ENCODE measurements at regions not wholly inside any gene's neighbourhood (a gene's known extent, or its start where the extent isn't known, plus 50 kb on each side); places are given as distances from the start of the nearest gene placed in this dataset.

DNA sequence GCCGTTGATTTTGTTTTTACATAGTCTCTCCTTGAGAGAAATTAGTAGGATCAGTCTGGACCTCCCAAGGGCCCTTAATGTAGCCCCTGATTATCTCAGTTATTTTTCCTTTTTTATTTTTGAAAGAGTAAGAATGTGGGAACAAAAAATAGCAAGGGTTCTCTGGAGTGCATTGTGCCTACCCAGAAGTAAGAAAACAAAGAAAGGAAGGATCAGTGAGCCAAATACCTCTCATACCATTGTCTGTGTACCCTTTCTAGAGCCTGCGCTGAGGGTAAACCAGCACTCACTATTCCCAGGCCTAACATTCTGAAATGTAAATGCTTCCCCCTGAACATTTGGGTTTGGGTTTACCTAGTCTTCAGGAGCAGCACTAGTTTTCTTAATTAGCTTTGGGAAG is 213.0 kb upstream of the TARS1 start:
- Mint-ChIP-seq H3K4me3 (ENCODE audit: unreplicated experiment) (no peak overlapping the region), H3K27me3 (ENCODE audit: low read depth, unreplicated experiment) (no peaks in the 10 kb centered on the region), H3K4me1 (ENCODE audit: low read depth, unreplicated experiment) (peaks cover 7% of the 10 kb centered on the region), H3K9me3 (ENCODE audit: unreplicated experiment) (peaks cover 2% of the 10 kb centered on the region), H3K27ac (ENCODE audit: unreplicated experiment) (no peak overlapping the region), H3K36me3 (ENCODE audit: low read depth, unreplicated experiment) (no peaks in the 10 kb centered on the region)
- Histone ChIP-seq H3K9me3 (ENCODE audit: insufficient read depth, low read depth, low read length) (no peaks in the 10 kb centered on the region), H3K4me3 (ENCODE audit: insufficient read depth, low read depth, low read length) (no peak overlapping the region), H3K79me2 (ENCODE audit: insufficient read depth, low read length) (no peaks in the 10 kb centered on the region), H4K20me1 (ENCODE audit: insufficient read depth, low read length) (no peaks in the 10 kb centered on the region), H3K27ac (ENCODE audit: low read depth, low read length) (no peak overlapping the region), H3K4me2 (ENCODE audit: low read length) (no peak overlapping the region), H3K4me1 (ENCODE audit: insufficient read depth, low read length) (no peaks in the 10 kb centered on the region), H3K27me3 (ENCODE audit: insufficient read depth, low read length) (no peaks in the 10 kb centered on the region), H2AFZ (ENCODE audit: low read depth, low read length) (no peak overlapping the region), H3K9ac (ENCODE audit: low read length) (no peak overlapping the region), H3K36me3 (ENCODE audit: insufficient read depth, low read length) (no peaks in the 10 kb centered on the region)
- TF ChIP-seq EZH2 (IDR thresholded peaks at IDR 0.05; ENCODE audit: insufficient read depth, low read length), result no peak
- TF ChIP-seq, protein P1, sequence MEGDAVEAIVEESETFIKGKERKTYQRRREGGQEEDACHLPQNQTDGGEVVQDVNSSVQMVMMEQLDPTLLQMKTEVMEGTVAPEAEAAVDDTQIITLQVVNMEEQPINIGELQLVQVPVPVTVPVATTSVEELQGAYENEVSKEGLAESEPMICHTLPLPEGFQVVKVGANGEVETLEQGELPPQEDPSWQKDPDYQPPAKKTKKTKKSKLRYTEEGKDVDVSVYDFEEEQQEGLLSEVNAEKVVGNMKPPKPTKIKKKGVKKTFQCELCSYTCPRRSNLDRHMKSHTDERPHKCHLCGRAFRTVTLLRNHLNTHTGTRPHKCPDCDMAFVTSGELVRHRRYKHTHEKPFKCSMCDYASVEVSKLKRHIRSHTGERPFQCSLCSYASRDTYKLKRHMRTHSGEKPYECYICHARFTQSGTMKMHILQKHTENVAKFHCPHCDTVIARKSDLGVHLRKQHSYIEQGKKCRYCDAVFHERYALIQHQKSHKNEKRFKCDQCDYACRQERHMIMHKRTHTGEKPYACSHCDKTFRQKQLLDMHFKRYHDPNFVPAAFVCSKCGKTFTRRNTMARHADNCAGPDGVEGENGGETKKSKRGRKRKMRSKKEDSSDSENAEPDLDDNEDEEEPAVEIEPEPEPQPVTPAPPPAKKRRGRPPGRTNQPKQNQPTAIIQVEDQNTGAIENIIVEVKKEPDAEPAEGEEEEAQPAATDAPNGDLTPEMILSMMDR (IDR thresholded peaks at IDR 0.05; ENCODE audit: insufficient read depth, low read depth, low read length), result no peak
- FAIRE-seq (no peak), DNase-seq (ENCODE audit: low read depth) (peak; percentile 7)

DNA sequence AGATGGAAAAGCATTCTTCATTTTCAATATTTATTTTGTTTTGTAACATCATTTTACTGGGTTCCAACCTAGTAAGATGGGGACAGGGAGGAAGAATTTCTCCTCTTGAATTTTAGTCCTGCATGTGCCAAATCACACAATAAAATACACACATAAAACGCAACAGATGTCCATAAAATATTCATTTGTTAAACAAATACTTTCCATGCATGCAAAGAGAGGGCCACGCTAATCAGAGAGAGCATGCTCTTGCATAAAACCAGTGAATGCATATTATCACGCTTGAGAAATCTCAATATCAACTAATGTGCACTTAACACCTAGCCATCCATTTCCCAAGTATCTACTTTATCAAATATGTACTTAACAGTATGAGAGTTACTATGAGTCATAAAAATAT is 212.6 kb upstream of the TARS1 start:
- Histone ChIP-seq H2AFZ (ENCODE audit: low read depth, low read length) (no peak overlapping the region), H3K4me3 (ENCODE audit: insufficient read depth, low read depth, low read length) (no peak overlapping the region), H3K79me2 (ENCODE audit: insufficient read depth, low read length) (no peaks in the 10 kb centered on the region), H3K4me2 (ENCODE audit: low read length) (no peak overlapping the region), H3K27me3 (ENCODE audit: insufficient read depth, low read length) (no peaks in the 10 kb centered on the region), H3K9ac (ENCODE audit: low read length) (no peak overlapping the region), H3K9me3 (ENCODE audit: insufficient read depth, low read depth, low read length) (no peaks in the 10 kb centered on the region), H3K4me1 (ENCODE audit: insufficient read depth, low read length) (no peaks in the 10 kb centered on the region), H3K27ac (ENCODE audit: low read depth, low read length) (no peak overlapping the region), H4K20me1 (ENCODE audit: insufficient read depth, low read length) (no peaks in the 10 kb centered on the region), H3K36me3 (ENCODE audit: insufficient read depth, low read length) (no peaks in the 10 kb centered on the region)
- H3K27ac Mint-ChIP-seq (ENCODE audit: unreplicated experiment), result no peak overlapping the region
- DNase-seq (ENCODE audit: low read depth) (no peak), FAIRE-seq (no peak)
- H3K4me3 Mint-ChIP-seq (ENCODE audit: unreplicated experiment), result no peak overlapping the region
- H3K27me3 Mint-ChIP-seq (ENCODE audit: low read depth, unreplicated experiment), result no peaks in the 10 kb centered on the region
- no peaks in the 10 kb centered on the region for H3K36me3 Mint-ChIP-seq (ENCODE audit: low read depth, unreplicated experiment)
- TF ChIP-seq, protein P1 (IDR thresholded peaks at IDR 0.05; ENCODE audit: insufficient read depth, low read depth, low read length), result no peak
- TF ChIP-seq EZH2 (IDR thresholded peaks at IDR 0.05; ENCODE audit: insufficient read depth, low read length), result no peak
- H3K9me3 Mint-ChIP-seq (ENCODE audit: unreplicated experiment), result peaks cover 2% of the 10 kb centered on the region
- peaks cover 7% of the 10 kb centered on the region for H3K4me1 Mint-ChIP-seq (ENCODE audit: low read depth, unreplicated experiment)

DNA sequence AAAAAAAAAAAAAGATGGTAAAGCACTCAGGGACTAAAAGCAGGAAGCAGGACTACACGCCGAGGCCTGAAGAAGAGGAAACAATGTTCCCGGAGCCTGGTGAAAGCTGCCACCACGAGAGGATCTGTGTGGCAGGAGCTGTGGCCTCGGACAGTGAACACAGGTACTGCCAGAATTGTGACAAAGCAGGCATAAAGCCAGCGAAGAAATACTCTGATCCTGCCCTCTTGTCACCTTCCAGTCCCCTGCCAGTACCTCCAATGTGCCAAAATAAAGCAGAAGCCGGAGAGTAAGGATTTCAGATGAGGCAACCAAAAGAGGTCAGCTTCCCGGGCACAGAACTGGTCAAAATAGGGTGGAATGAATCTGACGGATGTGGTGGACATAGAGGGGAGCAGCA is 211.5 kb upstream of the TARS1 start:
- Mint-ChIP-seq H3K4me1 (ENCODE audit: low read depth, unreplicated experiment) (peaks cover 7% of the 10 kb centered on the region), H3K27ac (ENCODE audit: unreplicated experiment) (no peak overlapping the region), H3K36me3 (ENCODE audit: low read depth, unreplicated experiment) (no peaks in the 10 kb centered on the region), H3K27me3 (ENCODE audit: low read depth, unreplicated experiment) (no peaks in the 10 kb centered on the region), H3K9me3 (ENCODE audit: unreplicated experiment) (peaks cover 2% of the 10 kb centered on the region), H3K4me3 (ENCODE audit: unreplicated experiment) (no peak overlapping the region)
- DNase-seq (ENCODE audit: low read depth) (no peak), FAIRE-seq (no peak)
- Histone ChIP-seq H3K4me1 (ENCODE audit: insufficient read depth, low read length) (no peaks in the 10 kb centered on the region), H3K27me3 (ENCODE audit: insufficient read depth, low read length) (no peaks in the 10 kb centered on the region), H3K79me2 (ENCODE audit: insufficient read depth, low read length) (no peaks in the 10 kb centered on the region), H4K20me1 (ENCODE audit: insufficient read depth, low read length) (no peaks in the 10 kb centered on the region), H3K9me3 (ENCODE audit: insufficient read depth, low read depth, low read length) (no peaks in the 10 kb centered on the region), H3K4me3 (ENCODE audit: insufficient read depth, low read depth, low read length) (no peak overlapping the region), H3K36me3 (ENCODE audit: insufficient read depth, low read length) (no peaks in the 10 kb centered on the region), H3K4me2 (ENCODE audit: low read length) (no peak overlapping the region), H3K9ac (ENCODE audit: low read length) (no peak overlapping the region), H3K27ac (ENCODE audit: low read depth, low read length) (no peak overlapping the region), H2AFZ (ENCODE audit: low read depth, low read length) (no peak overlapping the region)
- TF ChIP-seq EZH2 (IDR thresholded peaks at IDR 0.05; ENCODE audit: insufficient read depth, low read length), result no peak
- TF ChIP-seq, protein P1 (IDR thresholded peaks at IDR 0.05; ENCODE audit: insufficient read depth, low read depth, low read length), result no peak
